ENCODE measurements at regions not wholly inside any gene's neighbourhood (a gene's known extent, or its start where the extent isn't known, plus 50 kb on each side); places are given as distances from the start of the nearest gene placed in this dataset.

- TF ChIP-seq CTCF (conservative IDR thresholded peaks at IDR 0.05 in 1 of 2, IDR thresholded peaks at IDR 0.05 in 1 of 2; ENCODE audit: low read depth in 1 of 2, low read length in 2 of 2) (no peak), EZH2 (IDR thresholded peaks at IDR 0.05; ENCODE audit: low read length, missing control alignments) (no peak)
- H3K9ac ChIP-seq (ENCODE audit: insufficient read depth, low read length), result no peak overlapping the region
- H3K4me2 ChIP-seq (ENCODE audit: extremely low read depth, insufficient read depth, low read length), result no peak overlapping the region
- no peaks in the 10 kb centered on the region for H4K20me1 ChIP-seq (ENCODE audit: control insufficient read depth, extremely low read depth, insufficient read depth, low read length)
- no peaks in the 10 kb centered on the region for H3K36me3 ChIP-seq (ENCODE audit: control insufficient read depth, insufficient read depth, low read length)
- H3K9me3 ChIP-seq (ENCODE audit: control insufficient read depth, insufficient read depth, low read depth, low read length), result no peaks in the 10 kb centered on the region
- no peak overlapping the region for H3K27ac ChIP-seq (ENCODE audit: insufficient read depth, low read length)
- H3K27me3 ChIP-seq (ENCODE audit: control insufficient read depth, insufficient read depth, low read length), result no peaks in the 10 kb centered on the region
- DNase-seq (ENCODE audit: low read depth in 2 of 2), result peak in 1 of 2 donors; percentile 47
- H3K4me1 ChIP-seq (ENCODE audit: control insufficient read depth, extremely low read depth, insufficient read depth, low read length), result no peaks in the 10 kb centered on the region
- no peak overlapping the region for H3K4me3 ChIP-seq (replicated peaks in 1 of 4; ENCODE audit: control extremely low read depth in 1 of 4, insufficient read depth in 1 of 4, low read depth in 3 of 4, low read length in 4 of 4)
- H3K79me2 ChIP-seq (ENCODE audit: control insufficient read depth, insufficient read depth, low read length), result no peaks in the 10 kb centered on the region
- H2AFZ ChIP-seq (ENCODE audit: low read length), result no peak overlapping the region
Observed at GRCh38 chr15:96237002-96237401, 93.5 kb upstream of the NR2F2 start.

GRCh38 chr15:96242761-96243160 is 87.7 kb upstream of the NR2F2 start:
- Histone ChIP-seq H3K9ac (ENCODE audit: insufficient read depth, low read length) (no peak overlapping the region), H3K27me3 (ENCODE audit: control insufficient read depth, insufficient read depth, low read length) (no peaks in the 10 kb centered on the region), H3K79me2 (ENCODE audit: control insufficient read depth, insufficient read depth, low read length) (no peaks in the 10 kb centered on the region), H3K4me3 (replicated peaks in 1 of 4; ENCODE audit: control extremely low read depth in 1 of 4, insufficient read depth in 1 of 4, low read depth in 3 of 4, low read length in 4 of 4) (no peak overlapping the region), H2AFZ (ENCODE audit: low read length) (no peak overlapping the region), H3K36me3 (ENCODE audit: control insufficient read depth, insufficient read depth, low read length) (no peaks in the 10 kb centered on the region), H3K27ac (ENCODE audit: insufficient read depth, low read length) (no peak overlapping the region), H4K20me1 (ENCODE audit: control insufficient read depth, extremely low read depth, insufficient read depth, low read length) (no peaks in the 10 kb centered on the region), H3K9me3 (ENCODE audit: control insufficient read depth, insufficient read depth, low read depth, low read length) (no peaks in the 10 kb centered on the region), H3K4me2 (ENCODE audit: extremely low read depth, insufficient read depth, low read length) (no peak overlapping the region), H3K4me1 (ENCODE audit: control insufficient read depth, extremely low read depth, insufficient read depth, low read length) (no peaks in the 10 kb centered on the region)
- DNase-seq (ENCODE audit: low read depth in 2 of 2), result no peak
- no peak for TF ChIP-seq CTCF (conservative IDR thresholded peaks at IDR 0.05 in 1 of 2, IDR thresholded peaks at IDR 0.05 in 1 of 2; ENCODE audit: low read depth in 1 of 2, low read length in 2 of 2)
- no peak for TF ChIP-seq EZH2 (IDR thresholded peaks at IDR 0.05; ENCODE audit: low read length, missing control alignments)

GRCh38 chr15:96243701-96244100 is 86.8 kb upstream of the NR2F2 start:
- H3K36me3 ChIP-seq (ENCODE audit: control insufficient read depth, insufficient read depth, low read length), result no peaks in the 10 kb centered on the region
- no peak overlapping the region for H3K4me3 ChIP-seq (replicated peaks in 1 of 4; ENCODE audit: control extremely low read depth in 1 of 4, insufficient read depth in 1 of 4, low read depth in 3 of 4, low read length in 4 of 4)
- H3K4me1 ChIP-seq (ENCODE audit: control insufficient read depth, extremely low read depth, insufficient read depth, low read length), result no peaks in the 10 kb centered on the region
- no peaks in the 10 kb centered on the region for H3K9me3 ChIP-seq (ENCODE audit: control insufficient read depth, insufficient read depth, low read depth, low read length)
- no peak overlapping the region for H2AFZ ChIP-seq (ENCODE audit: low read length)
- no peak overlapping the region for H3K27ac ChIP-seq (ENCODE audit: insufficient read depth, low read length)
- H3K27me3 ChIP-seq (ENCODE audit: control insufficient read depth, insufficient read depth, low read length), result no peaks in the 10 kb centered on the region
- H3K79me2 ChIP-seq (ENCODE audit: control insufficient read depth, insufficient read depth, low read length), result no peaks in the 10 kb centered on the region
- H3K4me2 ChIP-seq (ENCODE audit: extremely low read depth, insufficient read depth, low read length), result peak overlapping the region; percentile 17
- peak; percentile 13 to 59 for DNase-seq (ENCODE audit: low read depth in 2 of 2)
- no peak for TF ChIP-seq CTCF (conservative IDR thresholded peaks at IDR 0.05 in 1 of 2, IDR thresholded peaks at IDR 0.05 in 1 of 2; ENCODE audit: low read depth in 1 of 2, low read length in 2 of 2)
- TF ChIP-seq EZH2 (IDR thresholded peaks at IDR 0.05; ENCODE audit: low read length, missing control alignments), result no peak
- H4K20me1 ChIP-seq (ENCODE audit: control insufficient read depth, extremely low read depth, insufficient read depth, low read length), result no peaks in the 10 kb centered on the region
- H3K9ac ChIP-seq (ENCODE audit: insufficient read depth, low read length), result no peak overlapping the region

All from fibroblast of lung (primary cell).